Right lobe of liver (tissue), 6 donors: ENCODE measurements at regions not wholly inside any gene's neighbourhood (a gene's known extent, or its start where the extent isn't known, plus 50 kb on each side); places are given as distances from the start of the nearest gene placed in this dataset.
"Not testable (repeated sequence)": the region's sequence is repeated elsewhere in the genome, so short reads cannot be mapped to it uniquely, and the experiment has no call there.

ENCODE experiments used
- ATAC-seq, 4 donors: fragments of 200-7000 bp; cut with Tn5 transposase; one replicate each; pipeline ENCODE4 v1.9.1; 2020; ENCODE audit warnings: mild to moderate bottlenecking in 4 of 4, moderate library complexity in 4 of 4
- DNase-seq, 3 donors: peaks; one replicate each; pipeline ENCODE4 v3.0.0-alpha.2; 2020
- H3K27ac ChIP-seq, 3 donors: fragments of 200-600 bp; one replicate each; pipeline ENCODE4 v1.8.0; 2022
- H3K27me3 ChIP-seq, 2 donors: fragments of 200-600 bp; one replicate each; pipeline ENCODE4 v1.8.0; 2022
- H3K36me3 ChIP-seq, 4 donors: fragments of 200-600 bp; sonication (generic) in 1 of 4; one replicate each; pipeline versions ENCODE4 v1.5.1 to v1.8.0; 2017 to 2022; ENCODE audit warnings: control low read depth in 1 of 4
- H3K4me1 ChIP-seq, 4 donors: fragments of 200-600 bp; sonication (generic) in 1 of 4; one replicate each; pipeline versions ENCODE4 v1.5.1 to v1.8.0; 2017 to 2022; ENCODE audit warnings: control low read depth in 1 of 4
- H3K4me3 ChIP-seq, 3 donors: fragments of 200-600 bp; one replicate each; pipeline ENCODE4 v1.8.0; 2022
- H3K9me3 ChIP-seq, 4 donors: fragments of 200-600 bp; sonication (generic) in 1 of 4; one replicate each; pipeline versions ENCODE4 v1.5.1 to v1.8.0; 2017 to 2022; ENCODE audit warnings: control low read depth in 1 of 4
- CTCF ChIP-seq, 4 donors: fragments of 200-600 bp in 3 of 4; fragments of 450-650 bp in 1 of 4; IDR thresholded peaks; one replicate each; pipeline versions ENCODE4 v1.5.1 to v1.8.0; 2016 to 2022; ENCODE audit warnings: antibody characterized with exemption in 4 of 4, mild to moderate bottlenecking in 2 of 4
- POLR2A ChIP-seq: fragments of 450-650 bp; IDR thresholded peaks from one replicate; pipeline ENCODE4 v1.6.1; 2017; ENCODE audit warnings: antibody characterized with exemption, mild to moderate bottlenecking
- WGBS: methylation state at CpG from one replicate; pipeline ENCODE4 v1.1.6; 2018; ENCODE audit warnings: low coverage, low lambda C conversion rate; ENCODE audit not compliant: insufficient coverage; ENCODE audit errors: missing lambda C conversion rate; 5-methylcytosine and 5-hydroxymethylcytosine counted together
- intact Hi-C, 2 donors: fragments of 100-400 bp; cut with DNase I; formaldehyde crosslinking; loops; one replicate each; pipeline versions ENCODE4 v1.11.2 to v1.14.1; 2022
- donor health status: DM: no; HTN: yes; CAD: no.
- donor health status: DM: no; HTN: no; CAD: no.
- donor health status: DM: no; HTN: no; CAD: no.
- donor health status: DM: no; HTN: yes; CAD: no.
- donor health status: DM: no; HTN: yes; CAD: no.

GRCh38 chr6:105692613-105693215 is 289.8 kb upstream of the PREP start:
- no peaks in the 10 kb centered on the region for H3K27me3 ChIP-seq
- no peaks in the 10 kb centered on the region for H3K36me3 ChIP-seq
- intact Hi-C loops = no loop called here
- H3K27ac ChIP-seq = no peak overlapping the region
- no peak overlapping the region for H3K4me3 ChIP-seq
- TF ChIP-seq POLR2A (no peak), CTCF (IDR thresholded peaks at IDR 0.05) (no peak)
- no peak for ATAC-seq
- H3K4me1 ChIP-seq = no peaks in the 10 kb centered on the region
- 44% methylated on average over 4 of the region's 4 CpGs for WGBS
- H3K9me3 ChIP-seq = no peaks in the 10 kb centered on the region
- no peak for DNase-seq

- Histone ChIP-seq H3K27me3 (no peaks in the 10 kb centered on the region), H3K36me3 (no peaks in the 10 kb centered on the region), H3K4me1 (no peaks in the 10 kb centered on the region), H3K9me3 (no peaks in the 10 kb centered on the region), H3K4me3 (no peak overlapping the region), H3K27ac (no peak overlapping the region)
- ATAC-seq (no peak), DNase-seq (no peak)
- WGBS = 45% methylated on average over 1 of the region's 2 CpGs
- intact Hi-C loops = no loop called here
- TF ChIP-seq POLR2A (no peak), CTCF (IDR thresholded peaks at IDR 0.05) (no peak)
Observed at GRCh38 chr6:105691971-105692370, 289.1 kb upstream of the PREP start.

GRCh38 chr6:105691081-105691480 is 288.2 kb upstream of the PREP start:
- 45% methylated on average over 3 of the region's 3 CpGs for WGBS
- Histone ChIP-seq H3K4me3 (no peak overlapping the region), H3K4me1 (no peaks in the 10 kb centered on the region), H3K9me3 (no peaks in the 10 kb centered on the region), H3K27ac (no peak overlapping the region), H3K27me3 (no peaks in the 10 kb centered on the region), H3K36me3 (no peaks in the 10 kb centered on the region)
- TF ChIP-seq CTCF (IDR thresholded peaks at IDR 0.05) (no peak), POLR2A (no peak)
- no peak for DNase-seq
- peak in 1 of 4 donors; percentile 22 for ATAC-seq
- intact Hi-C loops = no loop called here

- no peaks in the 10 kb centered on the region for H3K27me3 ChIP-seq
- DNase-seq (no peak), ATAC-seq (no peak)
- H3K4me1 ChIP-seq = no peaks in the 10 kb centered on the region
- TF ChIP-seq CTCF (IDR thresholded peaks at IDR 0.05) = no peak
- no peak for TF ChIP-seq POLR2A
- H3K4me3 ChIP-seq = no peak overlapping the region
- intact Hi-C loops = no loop called here
- 0% methylated on average over 1 of the region's 1 CpG for WGBS
- H3K27ac ChIP-seq = no peak overlapping the region
- no peaks in the 10 kb centered on the region for H3K36me3 ChIP-seq
- H3K9me3 ChIP-seq = no peaks in the 10 kb centered on the region
Observed at GRCh38 chr6:105688573-105688972, 285.7 kb upstream of the PREP start.

- H3K4me1 ChIP-seq, DNase-seq, ATAC-seq, H3K4me3 ChIP-seq, H3K36me3 ChIP-seq, H3K27ac ChIP-seq, H3K27me3 ChIP-seq, H3K9me3 ChIP-seq, intact Hi-C loops: not testable (repeated sequence)
- WGBS = no CpG with 5 or more reads among the region's 1 CpG
Observed at GRCh38 chr6:105686793-105687192, 283.9 kb upstream of the PREP start.
